GM12878 (cell line): ENCODE measurements at regions not wholly inside any gene's neighbourhood (a gene's known extent, or its start where the extent isn't known, plus 50 kb on each side); places are given as distances from the start of the nearest gene placed in this dataset.

Source experiments
- ATAC-seq: fragments of 200-7000 bp; cut with Tn5 transposase; 3 replicates; pipeline ENCODE4 v1.9.1; 2020; ENCODE audit warnings: mild to moderate bottlenecking, moderate library complexity
- BruUV-seq: library from RNA; stranded (reverse); fragments of 400-500 nt; replicated peaks from 2 replicates; lab custom pipeline; 2021; lab: Mats Ljungman, UMichigan
- CTCF ChIA-PET: fragments of 300-600 bp; sonication (Branson Sonifier 250); formaldehyde crosslinking; extraction: SDS; loops from one replicate; lab custom pipeline; 2021; ENCODE audit warnings: inconsistent platforms; lab: Yijun Ruan, JAX
- POLR2A ChIA-PET: fragments of 350-600 bp; formaldehyde crosslinking; extraction: SDS; loops from one replicate; lab custom pipeline; 2021; ENCODE audit warnings: inconsistent platforms; lab: Charles Lee
- RAD21 ChIA-PET: fragments of 300-600 bp; sonication (Branson Sonifier 250); formaldehyde crosslinking; loops from one replicate; lab custom pipeline; 2023; ENCODE audit warnings: antibody characterized with exemption; ENCODE audit not compliant: unreplicated experiment; lab: Charles Lee
- SMC1A ChIA-PET: fragments of 300-600 bp; sonication (Branson Sonifier 250); formaldehyde crosslinking; loops from one replicate; lab custom pipeline; 2023; ENCODE audit not compliant: unreplicated experiment, uncharacterized antibody; lab: Charles Lee
- DNase-seq: peaks from one replicate; pipeline ENCODE4 v3.0.0-alpha.2; 2011; ENCODE audit warnings: low read depth, low spot score
- FAIRE-seq: peaks from 3 replicates; lab custom pipeline; 2011; peaks lifted over from hg19 to GRCh38; lab: Jason Lieb, UNC
- H2AFZ ChIP-seq: 2 replicates; pipeline ENCODE4 v1.6.0; 2011; ENCODE audit warnings: low read depth, low read length, control low read depth; ENCODE audit not compliant: control insufficient read depth
- H3K27ac ChIP-seq: 2 replicates; pipeline ENCODE4 v1.5.1; 2011; ENCODE audit warnings: control low read depth; ENCODE audit not compliant: control insufficient read depth, insufficient read depth
- H3K27me3 ChIP-seq, 2 experiments: replicated peaks in 1 of 2; 2 replicates each; pipeline versions ENCODE4 v1.6.0 to v1.6.1; 2011; ENCODE audit warnings: low read length in 1 of 2; ENCODE audit not compliant: control insufficient read depth in 2 of 2, insufficient read depth in 2 of 2
- H3K36me3 ChIP-seq, 2 experiments: 2 replicates each; pipeline ENCODE4 v1.5.1; 2011; ENCODE audit warnings: low read length in 1 of 2; ENCODE audit not compliant: control insufficient read depth in 2 of 2, insufficient read depth in 2 of 2
- H3K4me1 ChIP-seq: 2 replicates; pipeline ENCODE4 v1.6.1; 2011; ENCODE audit warnings: mild to moderate bottlenecking, low read length, moderate library complexity, mixed read lengths; ENCODE audit not compliant: control insufficient read depth, insufficient read depth
- H3K4me2 ChIP-seq: 2 replicates; pipeline ENCODE4 v1.6.0; 2011; ENCODE audit warnings: control low read depth; ENCODE audit not compliant: control insufficient read depth, insufficient read depth
- H3K4me3 ChIP-seq: fragments of 200-600 bp; sonication (generic); 2 replicates; pipeline ENCODE4 v1.5.1; 2016
- H3K79me2 ChIP-seq: 2 replicates; pipeline ENCODE4 v1.6.0; 2011; ENCODE audit warnings: low read length; ENCODE audit not compliant: control insufficient read depth, insufficient read depth
- H3K9ac ChIP-seq: 2 replicates; pipeline ENCODE4 v1.8.0; 2011; ENCODE audit warnings: low read length, control low read depth, mixed read lengths; ENCODE audit not compliant: control insufficient read depth, insufficient read depth
- H3K9me3 ChIP-seq: replicated peaks from 3 replicates; pipeline ENCODE4 v1.5.1; 2011; ENCODE audit warnings: mild to moderate bottlenecking, low read length; ENCODE audit not compliant: control insufficient read depth, insufficient read depth
- H4K20me1 ChIP-seq: 2 replicates; pipeline ENCODE4 v1.6.0; 2011; ENCODE audit not compliant: control insufficient read depth, insufficient read depth
- BCL11A ChIP-seq: IDR thresholded peaks from 2 replicates; pipeline ENCODE4 v1.6.1; 2011; ENCODE audit warnings: low read depth, low read length
- EP300 ChIP-seq, 2 experiments: fragments of 150-350 bp in 1 of 2; IDR thresholded peaks; 2 replicates each; pipeline ENCODE4 v1.6.1; 2011 to 2012; ENCODE audit warnings: low read depth in 2 of 2, low read length in 2 of 2, borderline replicate concordance in 1 of 2, improper control_type of control experiment in 1 of 2, inconsistent platforms in 1 of 2; ENCODE audit not compliant: control insufficient read depth in 1 of 2
- HSF1 ChIP-seq: fragments of 150-350 bp; IDR thresholded peaks from 2 replicates; pipeline ENCODE4 v1.6.1; 2014; ENCODE audit warnings: mild to moderate bottlenecking, low read depth, low read length
- MXI1 ChIP-seq: fragments of 150-350 bp; IDR thresholded peaks from 2 replicates; pipeline ENCODE4 v1.6.1; 2011; ENCODE audit warnings: low read depth, mild to moderate bottlenecking, inconsistent platforms, low read length, improper control_type of control experiment
- PML ChIP-seq: IDR thresholded peaks from 2 replicates; pipeline ENCODE4 v1.6.1; 2012; ENCODE audit warnings: low read length, inconsistent platforms
- SMARCA5 ChIP-seq: fragments of 450-650 bp; IDR thresholded peaks from 2 replicates; pipeline ENCODE4 v1.6.1; 2017; ENCODE audit warnings: mild to moderate bottlenecking
- SPI1 ChIP-seq: IDR thresholded peaks from 2 replicates; pipeline ENCODE4 v1.6.1; 2011; ENCODE audit warnings: low read depth, mild to moderate bottlenecking, low read length, moderate library complexity, borderline replicate concordance; ENCODE audit not compliant: insufficient read depth
- SRF ChIP-seq, 2 experiments: IDR thresholded peaks; 2 replicates each; pipeline ENCODE4 v1.6.1; 2011; ENCODE audit warnings: low read depth in 2 of 2, low read length in 2 of 2, mild to moderate bottlenecking in 1 of 2, moderate library complexity in 1 of 2
- ZBED1 ChIP-seq: IDR thresholded peaks from 2 replicates; pipeline ENCODE4 v1.6.1; 2016; ENCODE audit warnings: borderline replicate concordance
- WGBS: methylation state at CpG from one replicate; pipeline ENCODE4 v1.1.6; 2016; ENCODE audit warnings: low lambda C conversion rate; ENCODE audit not compliant: insufficient replicate concordance, insufficient coverage; ENCODE audit errors: missing lambda C conversion rate; 5-methylcytosine and 5-hydroxymethylcytosine counted together
- in situ Hi-C: fragments of 300-500 bp; cut with MboI; formaldehyde crosslinking; loops from 9 replicates; pipeline ENCODE4 v1.14.3; 2018; ENCODE audit warnings: mixed read lengths
- intact Hi-C: fragments of 100-400 bp; cut with micrococcal nuclease; formaldehyde crosslinking; loops from one replicate; pipeline ENCODE4 v1.14.2; 2022; ENCODE audit not compliant: unreplicated experiment

GRCh38 chr5:4634342-4634741 is 505.8 kb upstream of the ADAMTS16 start:
- BruUV-seq: no TSS peak
- Histone ChIP-seq H3K9ac (no peak overlapping the region), H3K27ac (no peak overlapping the region), H3K27me3 (no peaks in the 10 kb centered on the region), H2AFZ (no peak overlapping the region), H4K20me1 (no peaks in the 10 kb centered on the region), H3K36me3 (no peaks in the 10 kb centered on the region), H3K4me1 (no peaks in the 10 kb centered on the region), H3K4me2 (no peak overlapping the region), H3K9me3 (no peaks in the 10 kb centered on the region; the same call in 2 of the 3 replicates), H3K4me3 (no peak overlapping the region), H3K79me2 (no peaks in the 10 kb centered on the region)
- ChIA-PET CTCF (no interaction called here), POLR2A (no interaction called here), RAD21 (no interaction called here), SMC1A (no interaction called here)
- ATAC-seq (no peak), DNase-seq (no peak), FAIRE-seq (no peak)
- 20% methylated on average over 2 of the region's 2 CpGs for WGBS
- in situ Hi-C loops (no loop called here), intact Hi-C loops (no loop called here)
- no peak for TF ChIP-seq SMARCA5
- TF ChIP-seq MXI1: no peak
- no peak for TF ChIP-seq SRF (IDR thresholded peaks at IDR 0.05; ENCODE audit: low read depth in 2 of 2, low read length in 2 of 2)
- TF ChIP-seq EP300 (IDR thresholded peaks at IDR 0.05; ENCODE audit: borderline replicate concordance in 1 of 2, control insufficient read depth in 1 of 2, low read depth in 2 of 2, low read length in 2 of 2): no peak

GRCh38 chr5:4636378-4636777 is 503.8 kb upstream of the ADAMTS16 start:
- H3K27me3 ChIP-seq: no peaks in the 10 kb centered on the region
- H3K79me2 ChIP-seq: no peaks in the 10 kb centered on the region
- ChIA-PET CTCF (interaction anchor here (1.1 kb wide), 1 partner anchor 9 kb away, joined by 3 read pairs; no protein-coding TSS in a partner anchor), SMC1A (no interaction called here), RAD21 (no interaction called here), POLR2A (no interaction called here)
- DNase-seq (no peak), ATAC-seq (no peak), FAIRE-seq (no peak)
- H3K36me3 ChIP-seq: no peaks in the 10 kb centered on the region
- no peak overlapping the region for H3K9ac ChIP-seq
- no peak overlapping the region for H3K4me2 ChIP-seq
- BruUV-seq: no TSS peak
- H3K4me1 ChIP-seq: no peaks in the 10 kb centered on the region
- H2AFZ ChIP-seq: no peak overlapping the region
- intact Hi-C loops (no loop called here), in situ Hi-C loops (no loop called here)
- no peak overlapping the region for H3K4me3 ChIP-seq
- no peak for TF ChIP-seq PML
- no peak for TF ChIP-seq SPI1
- no peak for TF ChIP-seq BCL11A
- no peak for TF ChIP-seq ZBED1
- TF ChIP-seq HSF1: no peak
- 44% methylated on average over 6 of the region's 6 CpGs for WGBS
- no peaks in the 10 kb centered on the region; the same call in 2 of the 3 replicates for H3K9me3 ChIP-seq
- H3K27ac ChIP-seq: no peak overlapping the region
- no peaks in the 10 kb centered on the region for H4K20me1 ChIP-seq
